DOHH2 (cell line): ENCODE measurements at regions not wholly inside any gene's neighbourhood (a gene's known extent, or its start where the extent isn't known, plus 50 kb on each side); places are given as distances from the start of the nearest gene placed in this dataset.

Experiments used
- H3F3A ChIP-seq: fragments of 200-600 bp; sonication (generic), shearing (Covaris generic); 2 replicates; pipeline ENCODE4 v1.6.0; 2016; ENCODE audit warnings: antibody characterized with exemption, mild to moderate bottlenecking; ENCODE audit not compliant: control insufficient read depth, insufficient read depth
- H3K27ac ChIP-seq: fragments of 200-600 bp; sonication (generic); 2 replicates; pipeline ENCODE4 v1.5.1; 2014; ENCODE audit warnings: low read depth, mild to moderate bottlenecking, low read length, moderate library complexity
- H3K27me3 ChIP-seq: fragments of 200-600 bp; sonication (generic); 2 replicates; pipeline ENCODE4 v1.6.1; 2014; ENCODE audit warnings: mild to moderate bottlenecking, low read length, mixed read lengths; ENCODE audit not compliant: control insufficient read depth
- H3K36me3 ChIP-seq: fragments of 200-600 bp; sonication (generic); 2 replicates; pipeline ENCODE4 v1.6.1; 2014; ENCODE audit warnings: mild to moderate bottlenecking, low read length, moderate library complexity, mixed read lengths; ENCODE audit not compliant: control insufficient read depth
- H3K4me1 ChIP-seq: fragments of 200-600 bp; sonication (generic); 2 replicates; pipeline ENCODE4 v1.6.1; 2014; ENCODE audit warnings: mild to moderate bottlenecking, low read length, mixed read lengths; ENCODE audit not compliant: control insufficient read depth
- H3K4me2 ChIP-seq: fragments of 200-600 bp; sonication (generic); 2 replicates; pipeline ENCODE4 v1.6.0; 2014; ENCODE audit warnings: mild to moderate bottlenecking, low read length, moderate library complexity
- H3K4me3 ChIP-seq: fragments of 200-600 bp; sonication (generic); 2 replicates; pipeline ENCODE4 v1.5.1; 2014; ENCODE audit warnings: mild to moderate bottlenecking, low read length, mixed read lengths
- H3K79me2 ChIP-seq: fragments of 200-600 bp; sonication (generic); 2 replicates; pipeline ENCODE4 v1.6.1; 2014; ENCODE audit warnings: mild to moderate bottlenecking, low read length, mixed read lengths; ENCODE audit not compliant: control insufficient read depth
- H3K9me2 ChIP-seq: fragments of 200-600 bp; sonication (generic); replicated peaks from 2 replicates; pipeline ENCODE4 v1.6.1; 2014; ENCODE audit warnings: mild to moderate bottlenecking, low read length, mixed read lengths; ENCODE audit not compliant: control insufficient read depth
- H3K9me3 ChIP-seq: fragments of 200-600 bp; sonication (generic); 2 replicates; pipeline ENCODE4 v1.6.1; 2014; ENCODE audit warnings: antibody characterized with exemption, low read length, mixed read lengths; ENCODE audit not compliant: control insufficient read depth, insufficient read depth
- H4K20me1 ChIP-seq: fragments of 200-600 bp; sonication (generic); 2 replicates; pipeline ENCODE4 v1.6.0; 2014; ENCODE audit warnings: low read depth, mild to moderate bottlenecking, antibody characterized with exemption, low read length, moderate library complexity; ENCODE audit not compliant: control insufficient read depth, insufficient read depth
- EZH2phosphoT487 ChIP-seq: fragments of 200-600 bp; sonication (generic); IDR thresholded peaks from 2 replicates; pipeline ENCODE4 v1.6.1; 2017; ENCODE audit warnings: borderline replicate concordance, mild to moderate bottlenecking, antibody characterized with exemption, low read length, moderate library complexity, mixed read lengths
- TF ChIP-seq, protein P1 (sequence below): fragments of 200-600 bp; sonication (generic); IDR thresholded peaks from one replicate; pipeline ENCODE4 v1.5.1; 2014; ENCODE audit warnings: antibody characterized with exemption, mild to moderate bottlenecking, low read depth, low read length; ENCODE audit not compliant: poor library complexity, severe bottlenecking

GRCh38 chr3:173249457-173249856 is 108.4 kb upstream of the SPATA16 start:
- TF ChIP-seq, protein P1, sequence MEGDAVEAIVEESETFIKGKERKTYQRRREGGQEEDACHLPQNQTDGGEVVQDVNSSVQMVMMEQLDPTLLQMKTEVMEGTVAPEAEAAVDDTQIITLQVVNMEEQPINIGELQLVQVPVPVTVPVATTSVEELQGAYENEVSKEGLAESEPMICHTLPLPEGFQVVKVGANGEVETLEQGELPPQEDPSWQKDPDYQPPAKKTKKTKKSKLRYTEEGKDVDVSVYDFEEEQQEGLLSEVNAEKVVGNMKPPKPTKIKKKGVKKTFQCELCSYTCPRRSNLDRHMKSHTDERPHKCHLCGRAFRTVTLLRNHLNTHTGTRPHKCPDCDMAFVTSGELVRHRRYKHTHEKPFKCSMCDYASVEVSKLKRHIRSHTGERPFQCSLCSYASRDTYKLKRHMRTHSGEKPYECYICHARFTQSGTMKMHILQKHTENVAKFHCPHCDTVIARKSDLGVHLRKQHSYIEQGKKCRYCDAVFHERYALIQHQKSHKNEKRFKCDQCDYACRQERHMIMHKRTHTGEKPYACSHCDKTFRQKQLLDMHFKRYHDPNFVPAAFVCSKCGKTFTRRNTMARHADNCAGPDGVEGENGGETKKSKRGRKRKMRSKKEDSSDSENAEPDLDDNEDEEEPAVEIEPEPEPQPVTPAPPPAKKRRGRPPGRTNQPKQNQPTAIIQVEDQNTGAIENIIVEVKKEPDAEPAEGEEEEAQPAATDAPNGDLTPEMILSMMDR = no peak
- TF ChIP-seq EZH2phosphoT487 = no peak
- Histone ChIP-seq H3F3A (no peaks in the 10 kb centered on the region), H3K27me3 (no peaks in the 10 kb centered on the region), H3K36me3 (no peaks in the 10 kb centered on the region), H3K79me2 (no peaks in the 10 kb centered on the region), H3K9me3 (no peaks in the 10 kb centered on the region), H3K4me2 (no peak overlapping the region), H3K27ac (no peak overlapping the region), H3K4me1 (no peaks in the 10 kb centered on the region), H3K9me2 (no peaks in the 10 kb centered on the region), H3K4me3 (no peak overlapping the region), H4K20me1 (no peaks in the 10 kb centered on the region)

GRCh38 chr3:173241727-173242126 is 100.7 kb upstream of the SPATA16 start:
- H3K4me3 ChIP-seq = no peak overlapping the region
- H3K4me1 ChIP-seq = no peaks in the 10 kb centered on the region
- no peaks in the 10 kb centered on the region for H4K20me1 ChIP-seq
- no peaks in the 10 kb centered on the region for H3K9me2 ChIP-seq
- H3K36me3 ChIP-seq = no peaks in the 10 kb centered on the region
- no peaks in the 10 kb centered on the region for H3K79me2 ChIP-seq
- no peak overlapping the region for H3K4me2 ChIP-seq
- no peaks in the 10 kb centered on the region for H3F3A ChIP-seq
- H3K27ac ChIP-seq = no peak overlapping the region
- no peaks in the 10 kb centered on the region for H3K27me3 ChIP-seq
- TF ChIP-seq, protein P1 = no peak
- TF ChIP-seq EZH2phosphoT487 = no peak
- H3K9me3 ChIP-seq = no peaks in the 10 kb centered on the region

DNA sequence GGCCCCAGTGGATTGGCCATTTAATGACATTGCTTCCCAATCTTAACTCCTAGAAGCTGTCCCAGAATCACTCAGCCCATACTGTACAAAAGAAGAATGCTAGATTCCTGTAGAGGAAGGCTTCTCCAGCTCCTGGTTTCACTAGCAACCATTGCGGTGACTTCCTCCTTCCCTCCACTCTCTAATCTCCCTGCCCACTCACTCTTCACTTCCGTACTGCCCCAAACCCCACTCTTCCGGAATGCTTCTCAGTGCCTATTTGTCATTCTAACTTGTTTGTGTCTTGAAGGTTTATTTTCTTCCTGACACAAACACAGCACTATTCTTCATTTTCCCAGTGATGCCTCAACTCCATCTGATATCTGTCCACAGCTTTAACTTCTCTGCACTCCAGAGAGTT is 97.1 kb upstream of the SPATA16 start:
- H4K20me1 ChIP-seq = no peaks in the 10 kb centered on the region
- no peak overlapping the region for H3K4me3 ChIP-seq
- H3K79me2 ChIP-seq = no peaks in the 10 kb centered on the region
- no peak overlapping the region for H3K27ac ChIP-seq
- no peaks in the 10 kb centered on the region for H3F3A ChIP-seq
- no peaks in the 10 kb centered on the region for H3K4me1 ChIP-seq
- H3K9me3 ChIP-seq = no peaks in the 10 kb centered on the region
- no peaks in the 10 kb centered on the region for H3K9me2 ChIP-seq
- no peak overlapping the region for H3K4me2 ChIP-seq
- no peaks in the 10 kb centered on the region for H3K36me3 ChIP-seq
- TF ChIP-seq, protein P1 = no peak
- no peak for TF ChIP-seq EZH2phosphoT487
- H3K27me3 ChIP-seq = no peaks in the 10 kb centered on the region

GRCh38 chr3:173225351-173225750 is 84.3 kb upstream of the SPATA16 start:
- no peaks in the 10 kb centered on the region for H3F3A ChIP-seq
- no peak overlapping the region for H3K27ac ChIP-seq
- H3K9me2 ChIP-seq = no peaks in the 10 kb centered on the region
- no peaks in the 10 kb centered on the region for H3K79me2 ChIP-seq
- H3K9me3 ChIP-seq = no peaks in the 10 kb centered on the region
- no peaks in the 10 kb centered on the region for H4K20me1 ChIP-seq
- no peak overlapping the region for H3K4me3 ChIP-seq
- no peaks in the 10 kb centered on the region for H3K27me3 ChIP-seq
- H3K4me1 ChIP-seq = no peaks in the 10 kb centered on the region
- TF ChIP-seq EZH2phosphoT487 = no peak
- H3K36me3 ChIP-seq = no peaks in the 10 kb centered on the region
- no peak overlapping the region for H3K4me2 ChIP-seq
